ENCODE measurements at regions not wholly inside any gene's neighbourhood (a gene's known extent, or its start where the extent isn't known, plus 50 kb on each side); places are given as distances from the start of the nearest gene placed in this dataset.
"Not testable (repeated sequence)": the region's sequence is repeated elsewhere in the genome, so short reads cannot be mapped to it uniquely, and the experiment has no call there.

DNA sequence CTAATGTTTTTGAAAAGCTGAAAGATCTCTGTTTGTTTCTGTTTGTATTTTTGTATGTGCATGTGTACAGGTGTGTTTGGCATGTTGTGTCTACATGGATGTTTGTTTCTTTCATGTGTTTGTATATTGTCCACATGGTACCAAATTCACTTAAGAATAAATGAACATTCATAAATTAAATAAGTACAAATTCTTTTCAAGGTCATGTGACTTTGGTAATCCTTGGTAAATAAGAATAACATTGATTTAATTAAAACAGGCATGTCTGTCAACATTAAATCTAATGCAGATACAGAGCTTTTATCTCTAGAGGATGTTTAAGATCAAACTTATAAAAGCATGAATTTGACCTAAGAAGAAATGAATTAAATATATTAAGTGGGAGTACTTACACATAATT is 219.8 kb upstream of the EPHA7 start:
- Mint-ChIP-seq H3K9me3 (peaks cover 0 to 22% (median 4%) of the 10 kb centered on the region in 7 donors), H3K4me1 (no peaks in the 10 kb centered on the region)
- no peak for ATAC-seq (ENCODE audit: low read depth in 2 of 2)

DNA sequence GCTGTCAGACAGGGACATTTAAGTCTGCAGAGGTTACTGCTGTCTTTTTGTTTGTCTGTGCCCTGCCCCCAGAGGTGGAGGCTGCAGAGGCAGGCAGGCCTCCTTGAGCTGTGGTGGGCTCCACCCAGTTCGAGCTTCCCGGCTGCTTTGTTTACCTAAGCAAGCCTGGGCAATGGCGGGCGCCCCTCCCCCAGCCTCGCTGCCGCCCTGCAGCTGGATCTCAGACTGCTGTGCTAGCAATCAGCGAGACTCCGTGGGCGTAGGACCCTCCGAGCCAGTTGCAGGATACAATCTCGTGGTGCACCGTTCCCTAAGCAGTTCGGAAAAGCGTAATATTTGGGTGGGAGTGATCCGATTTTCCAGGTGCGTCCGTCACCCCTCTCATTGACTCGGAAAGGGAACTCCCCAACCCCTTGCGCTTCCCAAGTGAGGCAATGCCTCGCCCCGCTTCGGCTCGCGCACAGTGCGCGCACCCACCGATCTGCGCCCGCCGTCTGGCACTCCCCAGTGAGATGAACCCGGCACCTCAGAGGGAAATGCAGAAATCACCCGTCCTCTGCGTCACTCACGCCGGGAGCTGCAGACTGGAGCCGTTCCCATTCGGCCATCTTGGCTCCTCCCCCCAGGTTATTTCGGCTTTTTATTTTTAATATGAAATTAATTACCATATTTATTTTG is 217.8 kb upstream of the EPHA7 start:
- ATAC-seq (ENCODE audit: low read depth in 2 of 2); H3K27ac Mint-ChIP-seq; H3K27ac ChIP-seq (ENCODE audit: insufficient read depth, low read length, poor library complexity, severe bottlenecking); H3K36me3 ChIP-seq (ENCODE audit: control insufficient read depth, insufficient read depth, low read length); H3K27me3 Mint-ChIP-seq; H3K27me3 ChIP-seq (ENCODE audit: control insufficient read depth, insufficient read depth, low read length); H3K4me1 ChIP-seq (ENCODE audit: control insufficient read depth, insufficient read depth, low read length, poor library complexity, severe bottlenecking); H3K36me3 Mint-ChIP-seq; H3K4me3 ChIP-seq (ENCODE audit: low read depth, low read length); H3K4me1 Mint-ChIP-seq; H3K4me3 Mint-ChIP-seq; DNase-seq; H3K9me3 ChIP-seq (ENCODE audit: control insufficient read depth in 2 of 2, low read length in 2 of 2): not testable (repeated sequence)
- peaks cover 0 to 18% (median 3%) of the 10 kb centered on the region in 7 donors for H3K9me3 Mint-ChIP-seq

More for the DNA sequence above, 219.8 kb upstream of the EPHA7 start:
- no peak for DNase-seq
- Histone ChIP-seq H3K27ac (ENCODE audit: insufficient read depth, low read length, poor library complexity, severe bottlenecking) (no peak overlapping the region), H3K27me3 (ENCODE audit: control insufficient read depth, insufficient read depth, low read length) (no peaks in the 10 kb centered on the region), H3K4me1 (ENCODE audit: control insufficient read depth, insufficient read depth, low read length, poor library complexity, severe bottlenecking) (no peaks in the 10 kb centered on the region), H3K36me3 (ENCODE audit: control insufficient read depth, insufficient read depth, low read length) (no peaks in the 10 kb centered on the region), H3K9me3 (ENCODE audit: control insufficient read depth in 2 of 2, low read length in 2 of 2) (peaks cover 0 to 3% of the 10 kb centered on the region in 2 experiments), H3K4me3 (ENCODE audit: low read depth, low read length) (no peak overlapping the region)
- Mint-ChIP-seq H3K27ac (no peak overlapping the region), H3K27me3 (no peaks in the 10 kb centered on the region), H3K4me3 (no peak overlapping the region), H3K36me3 (no peaks in the 10 kb centered on the region)

DNA sequence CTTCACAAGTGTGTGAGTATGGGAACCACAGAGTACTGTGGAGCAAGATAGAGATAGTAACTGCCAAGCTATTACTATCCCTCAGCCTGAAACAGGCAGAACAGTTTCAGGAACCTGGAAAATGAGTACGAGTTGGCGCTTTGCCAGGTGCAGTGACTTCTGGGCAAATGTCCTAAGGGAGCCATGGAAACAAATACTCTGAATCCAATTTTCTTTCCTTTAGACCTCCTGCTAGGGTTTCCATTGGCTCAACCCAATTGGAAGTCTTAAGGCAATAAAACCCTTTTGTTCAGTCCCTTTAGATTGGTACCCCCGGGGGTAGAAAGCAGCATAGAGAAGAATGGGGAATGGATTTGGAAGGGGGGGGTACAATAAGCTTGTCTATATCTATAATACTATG is 205.0 kb upstream of the EPHA7 start:
- H3K27me3 ChIP-seq (ENCODE audit: control insufficient read depth, insufficient read depth, low read length), result no peaks in the 10 kb centered on the region
- DNase-seq, result no peak
- H3K4me3 ChIP-seq (ENCODE audit: low read depth, low read length), result no peak overlapping the region
- Mint-ChIP-seq H3K9me3 (peaks cover 2 to 15% (median 10%) of the 10 kb centered on the region in 7 donors), H3K27me3 (no peaks in the 10 kb centered on the region), H3K27ac (no peak overlapping the region), H3K4me3 (no peak overlapping the region), H3K36me3 (no peaks in the 10 kb centered on the region), H3K4me1 (no peaks in the 10 kb centered on the region)
- no peaks in the 10 kb centered on the region for H3K36me3 ChIP-seq (ENCODE audit: control insufficient read depth, insufficient read depth, low read length)
- ATAC-seq (ENCODE audit: low read depth in 2 of 2), result no peak
- no peaks in the 10 kb centered on the region for H3K4me1 ChIP-seq (ENCODE audit: control insufficient read depth, insufficient read depth, low read length, poor library complexity, severe bottlenecking)
- H3K27ac ChIP-seq (ENCODE audit: insufficient read depth, low read length, poor library complexity, severe bottlenecking), result no peak overlapping the region
- H3K9me3 ChIP-seq (ENCODE audit: control insufficient read depth in 2 of 2, low read length in 2 of 2), result peaks cover 0 to 6% of the 10 kb centered on the region in 2 experiments

DNA sequence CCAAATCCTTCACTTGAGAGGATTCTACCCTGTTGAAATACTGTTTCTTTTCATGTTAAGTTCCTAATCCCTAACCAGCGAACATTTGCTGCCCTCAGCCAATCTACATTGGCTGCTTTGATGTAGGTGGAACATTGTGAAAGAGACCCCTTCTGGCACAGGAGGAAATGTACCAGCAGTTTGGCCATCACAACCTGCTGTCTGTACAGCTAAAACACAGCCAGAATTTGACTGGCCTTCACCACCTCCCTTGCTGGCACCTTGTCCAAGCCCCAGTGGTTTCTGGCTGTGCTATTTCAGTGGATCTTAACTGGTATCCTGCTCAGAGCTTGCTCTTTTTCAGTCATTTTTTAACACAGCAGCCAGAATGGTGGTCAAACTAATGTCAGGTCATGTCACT is 202.1 kb upstream of the EPHA7 start:
- no peak overlapping the region for H3K27ac Mint-ChIP-seq
- Histone ChIP-seq H3K9me3 (ENCODE audit: control insufficient read depth in 2 of 2, low read length in 2 of 2) (peaks cover 4 to 6% of the 10 kb centered on the region in 2 experiments), H3K4me3 (ENCODE audit: low read depth, low read length) (no peak overlapping the region), H3K36me3 (ENCODE audit: control insufficient read depth, insufficient read depth, low read length) (no peaks in the 10 kb centered on the region), H3K27ac (ENCODE audit: insufficient read depth, low read length, poor library complexity, severe bottlenecking) (no peak overlapping the region), H3K27me3 (ENCODE audit: control insufficient read depth, insufficient read depth, low read length) (no peaks in the 10 kb centered on the region), H3K4me1 (ENCODE audit: control insufficient read depth, insufficient read depth, low read length, poor library complexity, severe bottlenecking) (no peaks in the 10 kb centered on the region)
- H3K4me3 Mint-ChIP-seq, result no peak overlapping the region
- H3K36me3 Mint-ChIP-seq, result no peaks in the 10 kb centered on the region
- H3K27me3 Mint-ChIP-seq, result no peaks in the 10 kb centered on the region
- H3K9me3 Mint-ChIP-seq, result peaks cover 0 to 20% (median 10%) of the 10 kb centered on the region in 7 donors
- ATAC-seq (ENCODE audit: low read depth in 2 of 2) (no peak), DNase-seq (no peak)
- no peaks in the 10 kb centered on the region for H3K4me1 Mint-ChIP-seq

DNA sequence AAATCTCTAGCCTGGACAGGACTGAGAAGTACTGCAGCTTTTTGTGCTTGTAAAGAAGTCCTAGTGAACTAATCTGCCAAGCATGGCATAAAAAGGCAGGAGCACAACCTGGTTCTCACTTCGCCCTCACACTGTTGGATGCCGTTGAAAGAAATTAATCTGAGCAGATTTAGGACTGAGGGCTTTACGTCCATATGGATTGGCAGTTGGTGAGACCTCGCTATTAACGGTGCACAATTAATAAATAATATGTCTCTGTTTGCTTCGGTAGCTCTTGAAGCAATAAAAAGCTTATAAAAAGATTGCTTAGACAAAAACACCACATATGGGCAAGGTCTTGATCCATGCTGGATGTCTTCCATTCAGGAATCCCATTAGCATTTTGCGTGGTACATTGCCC is 185.6 kb upstream of the EPHA7 start:
- Histone ChIP-seq H3K27ac (ENCODE audit: insufficient read depth, low read length, poor library complexity, severe bottlenecking) (no peak overlapping the region), H3K36me3 (ENCODE audit: control insufficient read depth, insufficient read depth, low read length) (no peaks in the 10 kb centered on the region), H3K4me1 (ENCODE audit: control insufficient read depth, insufficient read depth, low read length, poor library complexity, severe bottlenecking) (no peaks in the 10 kb centered on the region), H3K4me3 (ENCODE audit: low read depth, low read length) (no peak overlapping the region), H3K9me3 (ENCODE audit: control insufficient read depth in 2 of 2, low read length in 2 of 2) (no peaks in the 10 kb centered on the region), H3K27me3 (ENCODE audit: control insufficient read depth, insufficient read depth, low read length) (no peaks in the 10 kb centered on the region)
- Mint-ChIP-seq H3K27ac (no peak overlapping the region), H3K4me3 (no peak overlapping the region), H3K36me3 (no peaks in the 10 kb centered on the region), H3K27me3 (no peaks in the 10 kb centered on the region), H3K9me3 (peaks cover 0 to 7% (median 4%) of the 10 kb centered on the region in 7 donors), H3K4me1 (no peaks in the 10 kb centered on the region)
- DNase-seq, result no peak
- ATAC-seq (ENCODE audit: low read depth in 2 of 2), result no peak

DNA sequence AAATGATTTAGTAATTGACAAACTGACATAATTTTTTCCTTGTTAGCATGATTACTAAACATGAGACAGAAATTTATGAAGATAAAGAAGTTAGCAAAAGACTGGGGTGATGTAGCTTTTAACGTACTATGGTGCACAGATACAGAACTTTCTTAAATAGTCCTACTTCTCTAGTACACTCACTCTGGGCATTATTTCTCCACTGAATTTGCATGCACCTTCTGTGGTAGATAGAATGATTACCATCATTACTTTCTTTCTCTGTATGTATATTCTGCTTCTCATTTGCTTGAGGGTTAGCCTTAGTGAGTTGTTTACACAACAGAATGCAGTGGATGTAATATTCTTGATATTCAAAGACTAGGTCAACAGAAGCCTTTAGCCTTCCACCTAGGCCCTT is 173.1 kb upstream of the EPHA7 start:
- ATAC-seq (ENCODE audit: low read depth in 2 of 2), result no peak
- Mint-ChIP-seq H3K36me3 (no peaks in the 10 kb centered on the region), H3K4me1 (no peaks in the 10 kb centered on the region), H3K27me3 (no peaks in the 10 kb centered on the region), H3K4me3 (no peak overlapping the region), H3K27ac (no peak overlapping the region), H3K9me3 (peaks cover 0 to 21% (median 2%) of the 10 kb centered on the region in 7 donors)
- H3K27me3 ChIP-seq (ENCODE audit: control insufficient read depth, insufficient read depth, low read length), result no peaks in the 10 kb centered on the region
- peaks cover 6 to 7% of the 10 kb centered on the region in 2 experiments for H3K9me3 ChIP-seq (ENCODE audit: control insufficient read depth in 2 of 2, low read length in 2 of 2)
- H3K4me1 ChIP-seq (ENCODE audit: control insufficient read depth, insufficient read depth, low read length, poor library complexity, severe bottlenecking), result no peaks in the 10 kb centered on the region
- no peak overlapping the region for H3K4me3 ChIP-seq (ENCODE audit: low read depth, low read length)
- no peak overlapping the region for H3K27ac ChIP-seq (ENCODE audit: insufficient read depth, low read length, poor library complexity, severe bottlenecking)
- DNase-seq, result no peak
- H3K36me3 ChIP-seq (ENCODE audit: control insufficient read depth, insufficient read depth, low read length), result no peaks in the 10 kb centered on the region

DNA sequence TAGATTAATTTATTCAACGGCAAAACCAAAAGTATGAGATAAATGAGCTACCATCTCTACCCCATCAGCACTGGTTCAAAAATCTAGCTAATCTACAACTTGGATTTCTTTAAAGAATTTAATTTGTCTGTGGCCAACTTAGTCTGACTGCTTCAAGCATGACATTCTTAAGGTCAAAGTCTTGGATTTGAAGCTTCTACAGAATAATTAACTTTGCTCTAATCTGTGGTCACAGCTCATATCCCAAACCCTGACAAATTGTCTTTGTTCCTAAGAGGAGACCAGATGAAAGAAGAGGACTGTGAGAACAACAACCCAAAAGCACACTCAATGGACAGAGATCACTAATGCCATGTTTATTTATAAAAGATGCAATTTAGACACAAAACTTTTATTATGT is 166.9 kb upstream of the EPHA7 start:
- H3K9me3 Mint-ChIP-seq, result peaks cover 0 to 7% (median 2%) of the 10 kb centered on the region in 7 donors
- H3K36me3 Mint-ChIP-seq, result no peaks in the 10 kb centered on the region
- Histone ChIP-seq H3K27me3 (ENCODE audit: control insufficient read depth, insufficient read depth, low read length) (no peaks in the 10 kb centered on the region), H3K4me1 (ENCODE audit: control insufficient read depth, insufficient read depth, low read length, poor library complexity, severe bottlenecking) (no peaks in the 10 kb centered on the region), H3K4me3 (ENCODE audit: low read depth, low read length) (no peak overlapping the region), H3K27ac (ENCODE audit: insufficient read depth, low read length, poor library complexity, severe bottlenecking) (no peak overlapping the region), H3K36me3 (ENCODE audit: control insufficient read depth, insufficient read depth, low read length) (no peaks in the 10 kb centered on the region), H3K9me3 (ENCODE audit: control insufficient read depth in 2 of 2, low read length in 2 of 2) (peaks cover 0 to 2% of the 10 kb centered on the region in 2 experiments)
- no peak for ATAC-seq (ENCODE audit: low read depth in 2 of 2)
- no peak overlapping the region for H3K4me3 Mint-ChIP-seq
- no peaks in the 10 kb centered on the region for H3K27me3 Mint-ChIP-seq
- no peak overlapping the region for H3K27ac Mint-ChIP-seq
- DNase-seq, result no peak
- H3K4me1 Mint-ChIP-seq, result no peaks in the 10 kb centered on the region

DNA sequence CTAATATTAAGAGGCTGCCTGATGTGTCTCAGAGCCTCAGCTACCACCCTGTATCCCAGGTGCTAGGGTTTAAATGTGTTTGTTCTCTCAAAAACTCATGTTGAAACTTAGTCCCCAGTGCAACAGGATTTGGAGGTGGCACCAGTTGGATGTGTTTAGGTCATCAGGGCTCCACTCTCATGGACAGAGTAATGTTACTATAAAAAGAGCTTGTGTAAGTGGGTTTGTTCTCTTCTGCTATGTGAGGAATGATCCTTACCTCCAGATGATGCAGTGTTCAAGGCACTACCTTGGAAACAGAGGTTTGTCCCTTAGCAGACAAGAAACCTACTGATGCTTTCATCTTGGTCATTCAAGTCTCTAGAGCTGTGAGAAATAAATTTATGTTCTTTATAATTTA is 164.9 kb upstream of the EPHA7 start:
- ATAC-seq (ENCODE audit: low read depth in 2 of 2), result no peak
- no peaks in the 10 kb centered on the region for H3K27me3 ChIP-seq (ENCODE audit: control insufficient read depth, insufficient read depth, low read length)
- no peaks in the 10 kb centered on the region for H3K4me1 ChIP-seq (ENCODE audit: control insufficient read depth, insufficient read depth, low read length, poor library complexity, severe bottlenecking)
- DNase-seq, result no peak
- H3K4me3 ChIP-seq (ENCODE audit: low read depth, low read length), result no peak overlapping the region
- Mint-ChIP-seq H3K27ac (no peak overlapping the region), H3K9me3 (peaks cover 0 to 5% (median 2%) of the 10 kb centered on the region in 7 donors), H3K4me3 (no peak overlapping the region), H3K27me3 (no peaks in the 10 kb centered on the region), H3K4me1 (no peaks in the 10 kb centered on the region), H3K36me3 (no peaks in the 10 kb centered on the region)
- H3K9me3 ChIP-seq (ENCODE audit: control insufficient read depth in 2 of 2, low read length in 2 of 2), result peaks cover 0 to 2% of the 10 kb centered on the region in 2 experiments
- H3K27ac ChIP-seq (ENCODE audit: insufficient read depth, low read length, poor library complexity, severe bottlenecking), result no peak overlapping the region
- H3K36me3 ChIP-seq (ENCODE audit: control insufficient read depth, insufficient read depth, low read length), result no peaks in the 10 kb centered on the region
